HepG2 (cell line): ENCODE measurements at regions not wholly inside any gene's neighbourhood (a gene's known extent, or its start where the extent isn't known, plus 50 kb on each side); places are given as distances from the start of the nearest gene placed in this dataset.

Experiments used
- ATAC-seq: fragments of 200-7000 bp; cut with Tn5 transposase; 3 replicates; pipeline ENCODE4 v1.9.1; 2020; ENCODE audit warnings: mild to moderate bottlenecking, moderate library complexity
- BruUV-seq: library from RNA; stranded (reverse); fragments of 400-500 nt; replicated peaks from 2 replicates; lab custom pipeline; 2021; lab: Mats Ljungman, UMichigan
- CTCF ChIA-PET: fragments of 300-600 bp; formaldehyde crosslinking; extraction: SDS; loops from one replicate; lab custom pipeline; 2021; ENCODE audit warnings: low total read pairs, inconsistent platforms, low intra/inter-chr PET ratio; lab: Yijun Ruan, JAX
- POLR2A ChIA-PET: fragments of 350-600 bp; sonication (Branson Sonifier 250); formaldehyde crosslinking; loops from one replicate; lab custom pipeline; 2020; ENCODE audit warnings: antibody characterized with exemption, inconsistent platforms; lab: Yijun Ruan, JAX
- DNase-seq: peaks from one replicate; pipeline ENCODE4 v3.0.0-alpha.2; 2015; ENCODE audit warnings: low spot score
- FAIRE-seq: peaks from 3 replicates; lab custom pipeline; 2011; peaks lifted over from hg19 to GRCh38; lab: Jason Lieb, UNC
- H2AFZ ChIP-seq: one replicate; pipeline ENCODE4 v1.6.1; 2011; ENCODE audit warnings: low read length, inconsistent platforms
- H3K27ac ChIP-seq: fragments of 300-600 bp; 3 replicates; pipeline ENCODE4 v1.8.0; 2011; ENCODE audit warnings: mixed run types, mild to moderate bottlenecking, mixed read lengths, low read length, inconsistent platforms; ENCODE audit not compliant: insufficient read depth; ENCODE audit errors: extremely low read length
- H3K27me3 ChIP-seq, 2 experiments: fragments of 200-600 bp in 1 of 2; 2 replicates in 1 of 2; 3 replicates in 1 of 2; pipeline versions ENCODE4 v1.6.0 to v1.8.0; 2011; ENCODE audit warnings: low read length in 2 of 2, mild to moderate bottlenecking in 2 of 2, moderate library complexity in 2 of 2, inconsistent platforms in 1 of 2; ENCODE audit not compliant: insufficient read depth in 2 of 2, control insufficient read depth in 1 of 2
- H3K36me3 ChIP-seq, 2 experiments: fragments of 200-600 bp in 1 of 2; replicated peaks in 1 of 2; 2 replicates in 1 of 2; 3 replicates in 1 of 2; pipeline versions ENCODE4 v1.5.1 to v1.8.0; 2011; ENCODE audit warnings: low read length in 2 of 2, inconsistent platforms in 1 of 2; ENCODE audit not compliant: insufficient read depth in 2 of 2, control insufficient read depth in 1 of 2
- H3K4me1 ChIP-seq: 2 replicates; pipeline ENCODE4 v1.5.1; 2012; ENCODE audit warnings: low read length, inconsistent platforms; ENCODE audit not compliant: insufficient read depth
- H3K4me2 ChIP-seq: 2 replicates; pipeline ENCODE4 v1.6.0; 2011; ENCODE audit warnings: low read depth, low read length, inconsistent platforms
- H3K4me3 ChIP-seq, 3 experiments: fragments of 200-600 bp in 1 of 3; sonication (generic), shearing (Covaris generic) in 1 of 3; replicated peaks in 1 of 3; 2 replicates each; pipeline ENCODE4 v1.5.1; 2011 to 2016; ENCODE audit warnings: low read length in 3 of 3, inconsistent platforms in 2 of 3, low read depth in 2 of 3, mild to moderate bottlenecking in 2 of 3, control low read depth in 1 of 3, mixed read lengths in 1 of 3; ENCODE audit not compliant: insufficient read depth in 1 of 3
- H3K79me2 ChIP-seq: one replicate; pipeline ENCODE4 v1.6.1; 2011; ENCODE audit warnings: low read length, inconsistent platforms; ENCODE audit not compliant: insufficient read depth
- H3K9ac ChIP-seq: 2 replicates; pipeline ENCODE4 v1.6.0; 2011; ENCODE audit warnings: mild to moderate bottlenecking, low read depth, low read length, inconsistent platforms; ENCODE audit not compliant: insufficient read depth
- H3K9me3 ChIP-seq: 2 replicates; pipeline ENCODE4 v1.5.1; 2012; ENCODE audit warnings: mild to moderate bottlenecking, low read length
- H4K20me1 ChIP-seq: 2 replicates; pipeline ENCODE4 v1.6.0; 2011; ENCODE audit warnings: inconsistent platforms, mild to moderate bottlenecking, low read length, moderate library complexity; ENCODE audit not compliant: insufficient read depth
- HCFC1 ChIP-seq: fragments of 150-350 bp; IDR thresholded peaks from 2 replicates; pipeline ENCODE4 v1.6.1; 2014; ENCODE audit warnings: low read depth, low read length
- HIC2 ChIP-seq: sonication (generic); formaldehyde crosslinking; IDR thresholded peaks from 2 replicates; pipeline ENCODE4 v1.9.0; 2022; ENCODE audit warnings: low read depth, missing genetic modification reagents
- PATZ1 ChIP-seq: sonication (generic); formaldehyde crosslinking; IDR thresholded peaks from 2 replicates; pipeline ENCODE4 v1.4.0; 2020; ENCODE audit warnings: missing genetic modification reagents
- RORA ChIP-seq: sonication (generic); formaldehyde crosslinking; IDR thresholded peaks from 2 replicates; pipeline ENCODE4 v1.5.0; 2020; ENCODE audit warnings: mild to moderate bottlenecking, missing genetic modification reagents, moderate library complexity
- SMAD9 ChIP-seq: sonication (generic); formaldehyde crosslinking; IDR thresholded peaks from 2 replicates; pipeline ENCODE4 v1.5.1; 2020; ENCODE audit warnings: mild to moderate bottlenecking, missing genetic modification reagents
- THYN1 ChIP-seq: sonication (generic); formaldehyde crosslinking; IDR thresholded peaks from 2 replicates; pipeline ENCODE4 v1.8.1; 2023; ENCODE audit warnings: low read depth, mild to moderate bottlenecking, moderate library complexity, missing genetic modification reagents, borderline replicate concordance
- ZNF782 ChIP-seq: sonication (generic); formaldehyde crosslinking; IDR thresholded peaks from 2 replicates; pipeline ENCODE4 v1.4.0; 2020; ENCODE audit warnings: missing genetic modification reagents, mild to moderate bottlenecking, borderline replicate concordance
- ZXDC ChIP-seq: sonication (generic); formaldehyde crosslinking; IDR thresholded peaks from 2 replicates; pipeline ENCODE4 v1.5.0; 2020; ENCODE audit warnings: mild to moderate bottlenecking, missing genetic modification reagents
- WGBS: methylation state at CpG from one replicate; pipeline ENCODE4 v1.1.6; 2017; ENCODE audit warnings: low lambda C conversion rate; 5-methylcytosine and 5-hydroxymethylcytosine counted together
- in situ Hi-C: cut with HindIII; loops from 2 replicates; pipeline ENCODE4 v1.10.0; 2017; ENCODE audit warnings: low pct_unique_long_range_greater_than_20kb; ENCODE audit not compliant: extremely low pct_ligation_motif_present
- intact Hi-C: fragments of 100-400 bp; cut with micrococcal nuclease; formaldehyde crosslinking; loops from one replicate; pipeline ENCODE4 v1.10.0; 2022; ENCODE audit not compliant: unreplicated experiment

GRCh38 chr6:21741221-21742109 lies 147.9 kb downstream of the SOX4 start (continued):
- no peak for TF ChIP-seq ZXDC (CRISPR knock-in tag)

GRCh38 chr6:21742238-21742660 lies 148.7 kb downstream of the SOX4 start:
- BruUV-seq: no TSS peak
- no peaks in the 10 kb centered on the region for H3K27me3 ChIP-seq
- ChIA-PET CTCF (no interaction called here), POLR2A (no interaction called here)
- no peaks in the 10 kb centered on the region for H3K9me3 ChIP-seq
- no peaks in the 10 kb centered on the region for H3K79me2 ChIP-seq
- 65% methylated on average over 6 of the region's 6 CpGs for WGBS
- FAIRE-seq (no peak), ATAC-seq (no peak), DNase-seq (no peak)
- H3K36me3 ChIP-seq: no peaks in the 10 kb centered on the region
- no peak overlapping the region for H3K4me3 ChIP-seq
- no peaks in the 10 kb centered on the region for H3K4me1 ChIP-seq
- H4K20me1 ChIP-seq: no peaks in the 10 kb centered on the region
- H2AFZ ChIP-seq: no peak overlapping the region
- no peak overlapping the region for H3K9ac ChIP-seq
- intact Hi-C loops (no loop called here), in situ Hi-C loops (no loop called here)
- TF ChIP-seq SMAD9 (CRISPR knock-in tag) (no peak), PATZ1 (CRISPR knock-in tag) (no peak), ZNF782 (CRISPR knock-in tag) (no peak), RORA (CRISPR knock-in tag) (no peak), THYN1 (CRISPR knock-in tag) (no peak), HCFC1 (no peak), HIC2 (CRISPR knock-in tag) (no peak)
- H3K4me2 ChIP-seq: no peak overlapping the region
- H3K27ac ChIP-seq: no peak overlapping the region
